Medulla oblongata (tissue), 1 donor: ENCODE measurements at regions not wholly inside any gene's neighbourhood (a gene's known extent, or its start where the extent isn't known, plus 50 kb on each side); places are given as distances from the start of the nearest gene placed in this dataset.
"Not testable (repeated sequence)": the region's sequence is repeated elsewhere in the genome, so short reads cannot be mapped to it uniquely, and the experiment has no call there.

ENCODE experiments used
- DNase-seq: peaks from one replicate; pipeline ENCODE4 v3.0.0-alpha.2; 2015; ENCODE audit errors: extremely low spot score

DNA sequence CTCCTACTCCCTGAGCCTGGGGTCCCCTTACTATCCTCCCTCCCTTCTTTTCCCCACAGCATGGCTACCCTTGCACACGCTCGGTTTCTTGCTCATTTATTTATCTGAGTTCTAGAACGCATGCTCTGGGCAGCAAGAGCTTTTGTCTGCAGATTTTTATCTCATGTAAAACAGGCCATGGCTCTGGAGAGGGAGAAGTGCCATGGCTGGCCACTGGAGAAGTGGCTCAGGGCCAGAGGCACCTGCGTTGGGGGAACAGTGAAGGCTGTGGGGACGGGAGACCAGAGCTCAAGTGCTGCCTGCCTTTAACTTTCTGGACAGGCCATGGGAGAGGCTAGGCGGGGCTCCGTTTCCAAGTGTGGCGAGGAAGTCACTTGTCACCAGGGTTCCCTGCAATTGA is 177.7 kb upstream of the SULF2 start:
- DNase-seq: no peak

GRCh38 chr20:47962286-47962963 is 177.1 kb upstream of the SULF2 start:
- DNase-seq: no peak

DNA sequence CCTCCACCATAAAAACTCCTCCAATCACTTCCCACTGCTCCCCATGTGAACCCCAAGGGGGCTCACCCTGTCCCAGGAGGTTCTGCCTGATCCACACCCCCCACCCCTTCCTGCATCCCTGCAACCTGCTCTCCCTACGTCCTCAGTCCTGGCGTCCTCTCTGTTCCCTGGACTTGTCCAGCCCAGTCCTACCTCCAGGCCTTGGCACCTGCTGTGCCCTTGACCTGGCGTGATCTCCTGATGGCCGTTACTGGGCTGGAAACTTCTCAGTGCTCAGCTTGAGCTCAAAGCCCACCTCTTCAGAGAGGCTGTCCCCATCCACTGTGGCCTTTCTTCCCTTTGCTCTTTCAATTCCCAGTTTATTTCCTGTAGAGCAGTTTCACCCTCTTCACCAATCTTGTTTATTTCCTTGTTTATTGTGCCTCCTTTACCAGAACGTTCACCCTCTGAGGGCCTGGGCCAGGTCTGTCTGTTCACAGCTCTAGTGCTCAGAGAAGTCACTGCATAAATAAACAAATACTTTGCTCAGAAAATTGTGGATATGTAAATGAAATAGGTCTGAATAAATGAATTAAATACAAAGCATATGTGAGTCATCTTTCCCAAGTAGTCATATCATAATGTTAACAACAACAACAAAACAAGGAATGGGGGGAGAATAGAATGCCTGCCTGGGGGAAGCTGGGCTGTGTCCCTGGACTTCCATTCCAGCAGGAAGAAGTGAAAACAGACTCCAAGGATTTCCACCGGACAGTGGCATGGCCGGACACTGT is 175.7 kb upstream of the SULF2 start:
- DNase-seq: no peak

DNA sequence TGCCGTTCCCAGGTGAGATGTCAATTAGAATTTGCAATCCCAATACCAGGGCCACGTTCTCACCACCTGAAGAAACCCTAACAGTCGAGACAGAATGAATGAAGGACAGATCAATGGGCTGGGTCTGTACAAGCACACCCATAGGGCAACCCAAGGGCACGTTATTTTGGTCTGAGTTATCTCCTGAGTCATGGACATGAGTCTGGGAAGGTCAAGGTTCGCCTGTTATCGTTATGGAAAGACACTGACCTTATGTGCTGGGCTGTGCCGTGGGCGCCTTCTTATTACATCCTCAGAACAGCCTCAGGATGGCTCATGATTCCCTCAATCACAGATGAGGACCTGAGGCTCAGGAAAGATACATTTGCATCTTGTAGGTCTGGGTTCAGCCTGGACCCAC is 175.0 kb upstream of the SULF2 start:
- DNase-seq: no peak

- DNase-seq: not testable (repeated sequence)
These were observed 172.9 kb upstream of the SULF2 start for GRCh38 chr20:47957989-47958801.

GRCh38 chr20:47957135-47957534 is 171.9 kb upstream of the SULF2 start:
- no peak for DNase-seq

DNA sequence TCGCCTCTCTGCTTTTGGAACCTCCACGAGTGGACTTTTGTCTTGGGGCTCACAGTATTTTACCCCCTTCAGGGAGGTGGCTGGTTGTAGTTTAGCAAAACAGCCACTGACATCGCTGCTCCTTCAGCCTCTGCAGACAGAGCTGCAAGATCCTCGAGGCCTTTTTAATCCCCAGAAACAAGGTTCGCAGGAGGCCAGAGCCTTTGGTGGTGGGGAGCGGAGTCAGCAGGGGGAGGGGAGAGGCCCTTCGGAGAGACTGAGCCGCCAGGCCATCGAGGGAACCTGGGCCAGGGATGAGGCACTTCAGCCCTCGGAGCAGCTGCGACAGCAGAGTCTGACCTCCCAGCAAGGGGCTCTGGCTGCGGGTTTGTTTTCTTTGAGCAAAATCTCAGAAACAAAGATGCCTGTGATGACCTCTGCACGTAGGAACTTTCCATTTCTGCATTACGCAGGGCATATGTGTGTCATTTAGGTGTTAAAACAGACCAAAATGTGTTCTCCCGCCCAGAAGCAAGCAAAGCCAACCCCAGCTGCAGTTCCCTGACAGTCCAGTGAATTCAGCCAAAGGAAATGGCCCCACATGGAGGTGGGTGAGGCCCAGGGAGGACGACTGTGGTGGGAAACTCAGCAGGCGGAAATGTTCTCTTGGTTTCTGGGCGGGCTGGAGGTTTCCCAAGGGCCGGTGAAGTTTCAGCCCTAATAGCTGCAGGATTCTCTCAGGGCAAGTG is 171.2 kb upstream of the SULF2 start:
- peak; percentile 4 for DNase-seq

DNA sequence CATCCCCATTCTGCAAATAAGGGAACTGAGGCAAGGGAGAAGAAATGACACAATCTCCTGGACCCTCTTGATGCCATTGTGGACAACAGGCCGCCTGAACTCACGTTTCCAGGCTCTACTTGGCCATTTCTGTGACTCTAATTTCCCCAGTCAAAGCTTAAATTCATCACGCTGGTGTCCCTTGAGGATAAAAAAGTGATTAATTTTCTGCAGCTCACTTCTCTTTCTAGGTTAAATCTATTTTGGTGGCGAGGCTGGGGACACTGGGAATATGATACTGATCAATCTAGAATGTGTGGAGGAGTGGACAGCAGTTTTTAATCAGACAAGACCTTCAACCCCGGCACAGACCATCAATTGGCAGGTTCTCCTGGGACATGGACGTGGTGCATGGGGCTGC is 168.2 kb upstream of the SULF2 start:
- no peak for DNase-seq

- DNase-seq: no peak
These were observed 166.8 kb upstream of the SULF2 start for GRCh38 chr20:47952023-47952564.

- no peak for DNase-seq
These were observed 166.3 kb upstream of the SULF2 start for GRCh38 chr20:47951521-47951971.

DNA sequence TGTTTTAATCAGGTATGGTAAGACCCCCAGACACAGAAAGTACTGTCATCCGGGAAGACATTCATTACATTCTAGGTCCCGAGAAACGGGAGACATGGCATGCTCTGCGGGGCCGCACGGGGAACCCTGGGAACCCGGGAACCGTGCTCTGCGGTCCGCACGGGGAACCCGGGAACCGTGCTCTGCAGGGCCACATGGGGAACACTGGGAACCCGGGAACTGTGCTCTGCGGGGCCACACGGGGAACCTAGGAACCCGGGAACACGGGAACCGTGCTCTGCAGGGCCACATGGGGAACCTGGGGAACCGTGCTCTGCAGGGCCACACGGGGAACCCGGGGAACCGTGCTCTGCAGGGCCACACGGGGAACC is 165.6 kb upstream of the SULF2 start:
- no peak for DNase-seq

GRCh38 chr20:47950124-47950912 is 165.0 kb upstream of the SULF2 start:
- peak; percentile 27 for DNase-seq

- no peak for DNase-seq
These were observed 163.9 kb upstream of the SULF2 start for GRCh38 chr20:47949230-47949629.

GRCh38 chr20:47944682-47945081 is 159.4 kb upstream of the SULF2 start:
- no peak for DNase-seq

DNA sequence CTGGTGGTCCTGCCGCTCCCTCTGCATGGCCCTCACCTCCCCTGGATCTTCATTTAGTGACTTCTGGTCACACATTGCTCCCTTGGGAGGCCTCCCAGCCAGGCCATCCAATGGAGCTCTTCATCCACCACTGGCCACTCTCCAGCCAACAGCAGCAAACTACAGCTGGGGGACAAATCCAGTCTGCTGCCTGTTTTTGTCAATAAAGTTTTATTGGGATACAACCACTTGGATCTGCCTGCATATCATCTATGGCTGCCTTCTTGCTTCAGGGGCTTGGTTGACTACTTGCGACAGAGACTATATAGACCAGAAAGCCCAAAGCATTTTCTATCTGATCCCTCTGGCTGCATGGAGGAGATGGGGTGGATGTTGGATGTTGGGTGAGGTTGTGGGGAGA is 156.6 kb upstream of the SULF2 start:
- no peak for DNase-seq

DNA sequence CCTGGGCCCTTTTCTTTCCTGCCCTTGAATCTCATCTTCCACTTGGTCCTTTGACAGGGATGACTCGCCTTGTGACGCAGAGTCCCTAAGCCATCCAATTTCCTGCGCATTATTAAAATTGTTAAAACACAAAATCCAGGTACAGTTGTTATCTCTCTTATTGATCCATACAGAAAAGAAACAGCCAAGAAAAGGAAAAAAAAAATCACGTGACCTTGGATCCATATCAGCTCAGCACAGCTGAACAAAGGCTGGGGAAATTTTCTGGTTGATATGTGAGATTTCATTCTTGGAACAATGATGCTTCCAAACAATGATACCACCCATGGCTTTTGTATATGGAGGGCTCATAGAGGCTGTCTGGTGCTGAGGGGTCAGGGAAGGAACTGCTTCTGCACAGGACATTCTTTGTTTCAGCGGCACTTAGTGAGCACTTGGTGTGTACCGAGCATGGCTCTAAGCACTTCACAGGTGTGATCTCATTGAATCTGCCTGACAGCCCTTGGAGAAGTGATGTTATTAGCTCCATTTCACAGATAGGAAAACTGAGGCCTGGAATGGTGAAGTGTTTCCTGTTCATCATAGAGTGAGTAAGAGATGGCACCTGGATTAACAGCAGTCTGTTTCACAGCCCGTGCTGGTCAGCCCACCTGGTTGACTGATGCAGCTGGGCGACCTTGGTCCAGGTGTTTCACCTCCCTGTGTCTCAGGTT is 155.0 kb upstream of the SULF2 start:
- no peak for DNase-seq

GRCh38 chr20:47936612-47937011 is 151.3 kb upstream of the SULF2 start:
- DNase-seq: no peak

DNA sequence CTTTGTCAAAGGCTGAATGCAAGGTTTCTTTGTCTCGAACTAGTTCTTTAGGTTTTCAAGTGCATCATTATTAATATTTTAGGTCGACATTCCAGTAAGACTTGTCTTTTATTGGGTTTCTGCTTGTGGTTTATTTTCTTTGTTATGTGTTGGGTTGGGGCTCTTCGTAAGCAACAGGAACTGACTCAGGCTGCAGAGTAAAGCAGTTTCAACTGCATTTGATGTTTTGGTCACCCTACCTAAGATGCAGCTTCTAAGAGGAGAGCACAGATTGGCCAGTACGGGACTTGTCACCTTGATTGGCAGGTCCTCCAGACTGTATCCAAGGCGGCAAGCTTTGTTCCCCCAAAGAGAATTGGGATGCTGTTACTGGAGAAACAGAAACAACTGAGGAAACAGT is 149.5 kb upstream of the SULF2 start:
- no peak for DNase-seq

GRCh38 chr20:47931443-47931842 is 146.2 kb upstream of the SULF2 start:
- no peak for DNase-seq

- no peak for DNase-seq
These were observed 145.7 kb upstream of the SULF2 start for GRCh38 chr20:47931002-47931401.
